ENCODE measurements at regions not wholly inside any gene's neighbourhood (a gene's known extent, or its start where the extent isn't known, plus 50 kb on each side); places are given as distances from the start of the nearest gene placed in this dataset.

- no peak for DNase-seq (ENCODE audit: low read depth, low spot score)
- no peak overlapping the region for H3K4me3 ChIP-seq (ENCODE audit: low read depth, low read length)
- no peak for TF ChIP-seq CTCF (IDR thresholded peaks at IDR 0.05; ENCODE audit: insufficient read depth, low read length, missing control alignments)
- CTCF ChIA-PET, result no interaction called here
- POLR2A ChIA-PET, result no interaction called here
Observed at GRCh38 chrX:138011468-138011867, 445.5 kb downstream of the ZIC3 start.

DNA sequence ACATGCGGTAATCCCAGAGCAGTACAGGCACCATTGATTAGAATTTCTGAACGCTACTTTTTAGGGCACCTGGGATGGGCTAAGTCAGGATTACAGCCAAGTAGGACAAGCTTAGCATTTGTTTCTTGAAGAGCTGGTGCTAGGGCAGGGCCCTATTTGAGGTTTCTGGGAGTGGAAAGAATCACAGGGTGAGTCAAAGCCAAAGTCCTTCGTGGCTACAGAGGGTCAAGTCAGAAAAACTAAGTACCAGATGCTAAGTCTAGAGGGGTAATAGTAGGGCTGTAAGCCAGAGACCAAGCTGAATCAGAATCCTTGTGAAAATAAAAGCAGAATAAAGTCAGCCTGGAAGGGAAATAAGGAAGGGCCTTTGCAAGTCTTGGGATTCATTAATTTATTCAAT, 448.6 kb downstream of the ZIC3 start:
- CTCF ChIA-PET, result no interaction called here
- TF ChIP-seq CTCF (IDR thresholded peaks at IDR 0.05; ENCODE audit: insufficient read depth, low read length, missing control alignments), result no peak
- no peak for DNase-seq (ENCODE audit: low read depth, low spot score)
- POLR2A ChIA-PET, result no interaction called here
- H3K4me3 ChIP-seq (ENCODE audit: low read depth, low read length), result no peak overlapping the region

DNA sequence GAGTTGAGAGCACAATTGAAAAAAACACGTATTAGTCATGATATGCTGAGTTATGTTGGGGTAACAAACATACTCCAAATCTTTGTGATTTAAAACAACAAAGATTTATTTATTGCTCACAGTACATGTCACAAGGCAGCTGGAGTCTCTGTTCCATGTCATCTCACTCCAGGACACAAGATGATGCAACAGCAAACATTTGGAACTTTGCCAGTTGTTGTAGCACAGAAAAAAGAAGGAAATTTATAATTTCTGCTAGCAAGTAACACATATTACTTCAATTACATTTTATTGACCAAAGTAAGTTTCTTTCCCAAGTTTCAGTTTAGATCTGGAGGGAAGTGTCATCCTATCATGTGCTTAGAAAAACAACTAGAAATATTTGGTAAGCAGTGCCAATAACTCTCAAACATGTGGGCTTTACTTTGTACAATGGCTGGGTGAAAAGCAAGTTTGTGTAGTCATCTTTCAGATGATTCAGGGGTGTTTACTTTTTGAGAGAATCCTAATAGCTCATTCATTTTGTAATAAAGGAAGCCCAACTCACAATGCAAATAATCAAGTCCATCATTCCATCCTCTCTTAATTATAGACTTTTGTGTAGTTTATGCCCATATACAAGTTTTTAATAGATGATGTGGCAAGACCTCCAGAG, 452.3 kb downstream of the ZIC3 start:
- POLR2A ChIA-PET, result no interaction called here

GRCh38 chrX:138020941-138021340, 455.0 kb downstream of the ZIC3 start:
- no peak overlapping the region for H3K4me3 ChIP-seq (ENCODE audit: low read depth, low read length)
- ChIA-PET CTCF (no interaction called here), POLR2A (no interaction called here)
- no peak for DNase-seq (ENCODE audit: low read depth, low spot score)
- TF ChIP-seq CTCF (IDR thresholded peaks at IDR 0.05; ENCODE audit: insufficient read depth, low read length, missing control alignments), result no peak

More for the DNA sequence above, 452.3 kb downstream of the ZIC3 start:
- no peak overlapping the region for H3K4me3 ChIP-seq (ENCODE audit: low read depth, low read length)
- TF ChIP-seq CTCF (IDR thresholded peaks at IDR 0.05; ENCODE audit: insufficient read depth, low read length, missing control alignments), result no peak
- CTCF ChIA-PET, result no interaction called here
- DNase-seq (ENCODE audit: low read depth, low spot score), result no peak

DNA sequence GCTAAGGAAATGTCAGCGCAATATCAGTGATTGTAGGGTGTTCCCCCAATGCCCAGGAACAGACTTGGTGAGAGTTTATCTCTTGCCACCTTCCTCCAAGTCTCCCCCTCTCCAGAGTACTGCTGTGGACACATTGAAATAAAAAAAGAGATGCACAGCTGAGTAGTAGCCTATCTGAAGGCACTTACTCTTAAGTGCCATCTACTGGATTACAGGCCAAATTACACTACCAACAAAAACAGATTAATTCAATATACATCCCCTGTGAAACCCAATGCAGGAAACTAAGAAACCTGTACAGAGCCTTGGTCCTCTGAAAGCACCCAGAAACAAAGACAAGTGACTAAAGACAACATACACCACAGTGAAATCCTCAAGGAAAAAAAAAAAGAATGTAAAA, 460.3 kb downstream of the ZIC3 start:
- H3K4me3 ChIP-seq (ENCODE audit: low read depth, low read length), result no peak overlapping the region
- POLR2A ChIA-PET, result no interaction called here
- TF ChIP-seq CTCF (IDR thresholded peaks at IDR 0.05; ENCODE audit: insufficient read depth, low read length, missing control alignments), result no peak
- CTCF ChIA-PET, result no interaction called here
- no peak for DNase-seq (ENCODE audit: low read depth, low spot score)

DNA sequence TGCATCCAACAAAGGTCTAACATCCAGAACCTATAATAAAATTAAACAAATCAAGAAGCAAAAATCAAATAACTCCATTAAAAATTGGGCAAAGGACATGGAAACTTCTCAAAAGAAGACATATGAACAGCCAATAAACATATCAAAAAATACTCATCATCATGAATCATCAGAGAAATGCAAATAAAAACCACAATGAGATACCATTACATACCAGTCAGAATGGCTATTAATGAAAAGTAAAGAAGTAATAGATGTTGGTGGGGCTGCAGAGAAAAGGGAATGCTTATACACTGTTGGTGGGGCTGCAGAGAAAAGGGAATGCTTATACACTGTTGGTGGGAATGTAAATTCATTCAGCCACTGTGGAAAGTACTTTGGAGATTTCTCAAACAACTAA, 465.8 kb downstream of the ZIC3 start:
- ChIA-PET CTCF (no interaction called here), POLR2A (no interaction called here)
- TF ChIP-seq CTCF (IDR thresholded peaks at IDR 0.05; ENCODE audit: insufficient read depth, low read length, missing control alignments), result no peak
- no peak overlapping the region for H3K4me3 ChIP-seq (ENCODE audit: low read depth, low read length)
- no peak for DNase-seq (ENCODE audit: low read depth, low spot score)

All from AG04449 (cell line).